Glutamatergic neuron (in vitro differentiated cells): ENCODE measurements at regions not wholly inside any gene's neighbourhood (a gene's known extent, or its start where the extent isn't known, plus 50 kb on each side); places are given as distances from the start of the nearest gene placed in this dataset.

Source experiments
- DNase-seq: peaks from one replicate; pipeline ENCODE4 v3.0.0; 2022
- H3K27ac Mint-ChIP-seq: one replicate; pipeline ENCODE4 v1.8.0; 2020; ENCODE audit warnings: mild to moderate bottlenecking, mixed read lengths, inconsistent platforms; ENCODE audit not compliant: unreplicated experiment
- H3K27me3 Mint-ChIP-seq: one replicate; pipeline ENCODE4 v1.8.0; 2020; ENCODE audit warnings: mild to moderate bottlenecking, moderate library complexity, mixed read lengths, inconsistent platforms; ENCODE audit not compliant: unreplicated experiment
- H3K36me3 Mint-ChIP-seq: one replicate; pipeline ENCODE4 v1.8.0; 2020; ENCODE audit warnings: mild to moderate bottlenecking, mixed read lengths, inconsistent platforms; ENCODE audit not compliant: unreplicated experiment
- H3K4me1 Mint-ChIP-seq: one replicate; pipeline ENCODE4 v1.8.0; 2020; ENCODE audit warnings: mild to moderate bottlenecking, low read depth, mixed read lengths, inconsistent platforms; ENCODE audit not compliant: unreplicated experiment
- H3K4me3 Mint-ChIP-seq: one replicate; pipeline ENCODE4 v1.8.0; 2020; ENCODE audit warnings: mild to moderate bottlenecking, mixed read lengths, inconsistent platforms; ENCODE audit not compliant: unreplicated experiment
- H3K9me3 Mint-ChIP-seq: one replicate; pipeline ENCODE4 v1.8.0; 2020; ENCODE audit warnings: mild to moderate bottlenecking, moderate library complexity, mixed read lengths, inconsistent platforms; ENCODE audit not compliant: unreplicated experiment
- CTCF ChIP-seq: fragments of 200-600 bp; sonication (generic); IDR thresholded peaks from one replicate; pipeline ENCODE4 v1.5.0; 2021; ENCODE audit not compliant: partially characterized antibody, unreplicated experiment

GRCh38 chr1:91609551-91609950, 108.9 kb downstream of the CDC7 start:
- Mint-ChIP-seq H3K27me3 (peaks cover 2% of the 10 kb centered on the region), H3K9me3 (peaks cover 1% of the 10 kb centered on the region), H3K4me1 (peaks cover 14% of the 10 kb centered on the region), H3K36me3 (no peaks in the 10 kb centered on the region), H3K4me3 (no peak overlapping the region), H3K27ac (no peak overlapping the region)
- no peak for DNase-seq
- TF ChIP-seq CTCF: no peak

- no peak overlapping the region for H3K27ac Mint-ChIP-seq
- TF ChIP-seq CTCF: no peak
- no peak overlapping the region for H3K4me3 Mint-ChIP-seq
- peaks cover 2% of the 10 kb centered on the region for H3K27me3 Mint-ChIP-seq
- no peaks in the 10 kb centered on the region for H3K36me3 Mint-ChIP-seq
- H3K9me3 Mint-ChIP-seq: peaks cover 1% of the 10 kb centered on the region
- peaks cover 10% of the 10 kb centered on the region for H3K4me1 Mint-ChIP-seq
- DNase-seq: no peak
Measured at GRCh38 chr1:91610102-91610501, 109.5 kb downstream of the CDC7 start.

- DNase-seq: no peak
- H3K4me1 Mint-ChIP-seq: peaks cover 10% of the 10 kb centered on the region
- no peak for TF ChIP-seq CTCF
Measured at GRCh38 chr1:91610789-91611188, 110.1 kb downstream of the CDC7 start.

GRCh38 chr1:91611483-91611917, 110.8 kb downstream of the CDC7 start:
- peaks cover 2% of the 10 kb centered on the region for H3K27me3 Mint-ChIP-seq
- no peak for TF ChIP-seq CTCF
- peaks cover 10% of the 10 kb centered on the region for H3K4me1 Mint-ChIP-seq
- no peaks in the 10 kb centered on the region for H3K36me3 Mint-ChIP-seq
- DNase-seq: peak; percentile 22
- H3K9me3 Mint-ChIP-seq: no peaks in the 10 kb centered on the region
- H3K4me3 Mint-ChIP-seq: no peak overlapping the region
- no peak overlapping the region for H3K27ac Mint-ChIP-seq

More at GRCh38 chr1:91610789-91611188, 110.1 kb downstream of the CDC7 start:
- H3K4me3 Mint-ChIP-seq: no peak overlapping the region
- peaks cover 1% of the 10 kb centered on the region for H3K9me3 Mint-ChIP-seq
- peaks cover 2% of the 10 kb centered on the region for H3K27me3 Mint-ChIP-seq
- no peaks in the 10 kb centered on the region for H3K36me3 Mint-ChIP-seq
- no peak overlapping the region for H3K27ac Mint-ChIP-seq

GRCh38 chr1:91613595-91613994, 112.9 kb downstream of the CDC7 start:
- DNase-seq: no peak
- Mint-ChIP-seq H3K27me3 (peaks cover 2% of the 10 kb centered on the region), H3K4me1 (peaks cover 10% of the 10 kb centered on the region), H3K4me3 (no peak overlapping the region), H3K27ac (no peak overlapping the region), H3K9me3 (no peaks in the 10 kb centered on the region), H3K36me3 (no peaks in the 10 kb centered on the region)
- no peak for TF ChIP-seq CTCF
